OCI-LY3 (cell line): ENCODE measurements at regions not wholly inside any gene's neighbourhood (a gene's known extent, or its start where the extent isn't known, plus 50 kb on each side); places are given as distances from the start of the nearest gene placed in this dataset.

Experiments used
- EZH2phosphoT487 ChIP-seq: fragments of 200-600 bp; shearing (Covaris generic); IDR thresholded peaks from 2 replicates; pipeline ENCODE4 v1.6.1; 2018; ENCODE audit warnings: antibody characterized with exemption, mixed run types, low read depth
- TF ChIP-seq, protein P1 (sequence below): fragments of 200-600, 300-600 bp; sonication (generic); IDR thresholded peaks from 2 replicates; pipeline ENCODE4 v1.5.1; 2014; ENCODE audit warnings: antibody characterized with exemption, low read length, low read depth

DNA sequence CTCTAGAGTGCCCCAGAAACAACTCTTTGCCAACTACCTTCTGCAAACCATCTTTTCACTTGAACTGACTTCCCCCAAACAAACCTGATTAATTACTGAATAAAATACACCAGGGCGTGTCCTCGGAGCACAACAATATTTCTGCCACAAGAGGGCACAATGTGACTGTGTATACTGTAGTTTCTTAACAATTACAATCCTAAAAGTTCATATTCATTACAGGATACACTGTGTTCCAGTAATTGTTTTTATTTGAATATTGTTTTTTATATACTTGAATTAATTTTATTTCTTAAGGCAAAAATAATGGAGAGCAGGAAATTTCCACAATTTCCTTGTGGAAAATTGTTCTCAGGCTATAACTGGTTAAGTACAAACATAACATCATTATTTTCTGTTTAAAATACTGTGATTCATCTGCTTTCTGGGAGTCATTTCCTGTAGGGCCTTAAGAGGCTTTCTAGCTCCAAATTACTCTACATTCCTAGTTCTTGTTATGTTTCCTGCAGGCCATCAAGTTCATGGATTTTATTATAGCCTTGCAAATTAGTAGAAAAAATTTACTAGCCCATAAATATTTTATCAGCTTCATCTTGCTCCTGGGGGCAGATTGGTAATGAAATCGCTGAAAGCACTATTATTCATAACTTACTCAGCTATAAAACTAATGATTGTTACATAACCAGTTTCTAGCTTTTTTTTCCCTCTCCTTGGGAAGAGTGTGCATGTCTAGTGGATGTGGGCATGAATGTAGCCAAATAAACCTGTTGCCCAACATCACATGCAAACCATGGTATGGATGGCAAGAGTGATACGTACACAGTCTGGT is 51.9 kb upstream of the SLC22A16 start:
- TF ChIP-seq, protein P1, sequence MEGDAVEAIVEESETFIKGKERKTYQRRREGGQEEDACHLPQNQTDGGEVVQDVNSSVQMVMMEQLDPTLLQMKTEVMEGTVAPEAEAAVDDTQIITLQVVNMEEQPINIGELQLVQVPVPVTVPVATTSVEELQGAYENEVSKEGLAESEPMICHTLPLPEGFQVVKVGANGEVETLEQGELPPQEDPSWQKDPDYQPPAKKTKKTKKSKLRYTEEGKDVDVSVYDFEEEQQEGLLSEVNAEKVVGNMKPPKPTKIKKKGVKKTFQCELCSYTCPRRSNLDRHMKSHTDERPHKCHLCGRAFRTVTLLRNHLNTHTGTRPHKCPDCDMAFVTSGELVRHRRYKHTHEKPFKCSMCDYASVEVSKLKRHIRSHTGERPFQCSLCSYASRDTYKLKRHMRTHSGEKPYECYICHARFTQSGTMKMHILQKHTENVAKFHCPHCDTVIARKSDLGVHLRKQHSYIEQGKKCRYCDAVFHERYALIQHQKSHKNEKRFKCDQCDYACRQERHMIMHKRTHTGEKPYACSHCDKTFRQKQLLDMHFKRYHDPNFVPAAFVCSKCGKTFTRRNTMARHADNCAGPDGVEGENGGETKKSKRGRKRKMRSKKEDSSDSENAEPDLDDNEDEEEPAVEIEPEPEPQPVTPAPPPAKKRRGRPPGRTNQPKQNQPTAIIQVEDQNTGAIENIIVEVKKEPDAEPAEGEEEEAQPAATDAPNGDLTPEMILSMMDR, result peak; percentile 71
- no peak for TF ChIP-seq EZH2phosphoT487
